Stimulated activated memory B cell treated with anti-CD40 and anti-IgM and Interleukin-4, amounts not matched to agents 10 μg/mL and 1 μg/mL and 100 μg/mL, for 72 hours (primary cell): ENCODE measurements at regions not wholly inside any gene's neighbourhood (a gene's known extent, or its start where the extent isn't known, plus 50 kb on each side); places are given as distances from the start of the nearest gene placed in this dataset.

Experiments used
- ATAC-seq: fragments of 150-1000 bp; cut with Tn5 transposase; 2 replicates; pipeline ENCODE4 v1.10.0; 2021
- H3K27ac Mint-ChIP-seq: one replicate; pipeline ENCODE4 v1.8.0; 2022; ENCODE audit warnings: mild to moderate bottlenecking, mixed read lengths
- H3K27me3 Mint-ChIP-seq: one replicate; pipeline ENCODE4 v1.8.0; 2022; ENCODE audit warnings: mixed read lengths
- H3K36me3 Mint-ChIP-seq: one replicate; pipeline ENCODE4 v1.8.0; 2022; ENCODE audit warnings: mixed read lengths
- H3K4me1 Mint-ChIP-seq: one replicate; pipeline ENCODE4 v1.8.0; 2022; ENCODE audit warnings: mixed read lengths
- H3K4me3 Mint-ChIP-seq: one replicate; pipeline ENCODE4 v1.8.0; 2022; ENCODE audit warnings: mild to moderate bottlenecking, moderate library complexity, mixed read lengths
- H3K9me3 Mint-ChIP-seq: one replicate; pipeline ENCODE4 v1.8.0; 2022; ENCODE audit warnings: mixed read lengths

- H3K4me1 Mint-ChIP-seq, result peaks cover 44% of the 10 kb centered on the region
Measured at GRCh38 chr1:221159608-221160007, 280.4 kb downstream of the HLX start.

GRCh38 chr1:221161571-221162041, 282.4 kb downstream of the HLX start:
- Mint-ChIP-seq H3K4me3 (no peak overlapping the region), H3K4me1 (peaks cover 52% of the 10 kb centered on the region), H3K27ac (peak overlapping the region; percentile 52), H3K9me3 (no peaks in the 10 kb centered on the region), H3K27me3 (no peaks in the 10 kb centered on the region), H3K36me3 (no peaks in the 10 kb centered on the region)
- ATAC-seq, result no peak

More at GRCh38 chr1:221159608-221160007, 280.4 kb downstream of the HLX start:
- H3K4me3 Mint-ChIP-seq, result no peak overlapping the region
- ATAC-seq, result no peak
- no peaks in the 10 kb centered on the region for H3K9me3 Mint-ChIP-seq
- H3K27me3 Mint-ChIP-seq, result no peaks in the 10 kb centered on the region
- no peak overlapping the region for H3K27ac Mint-ChIP-seq
- H3K36me3 Mint-ChIP-seq, result no peaks in the 10 kb centered on the region

GRCh38 chr1:221162352-221162751, 283.1 kb downstream of the HLX start:
- Mint-ChIP-seq H3K9me3 (no peaks in the 10 kb centered on the region), H3K36me3 (no peaks in the 10 kb centered on the region), H3K4me3 (no peak overlapping the region), H3K27ac (peak overlapping the region; percentile 52), H3K27me3 (no peaks in the 10 kb centered on the region), H3K4me1 (peaks cover 53% of the 10 kb centered on the region)
- no peak for ATAC-seq

GRCh38 chr1:221162939-221163338, 283.7 kb downstream of the HLX start:
- no peak for ATAC-seq
- no peaks in the 10 kb centered on the region for H3K27me3 Mint-ChIP-seq
- no peak overlapping the region for H3K4me3 Mint-ChIP-seq
- H3K36me3 Mint-ChIP-seq, result no peaks in the 10 kb centered on the region
- no peaks in the 10 kb centered on the region for H3K9me3 Mint-ChIP-seq
- peaks cover 59% of the 10 kb centered on the region for H3K4me1 Mint-ChIP-seq
- H3K27ac Mint-ChIP-seq, result no peak overlapping the region

- no peak overlapping the region for H3K27ac Mint-ChIP-seq
- H3K27me3 Mint-ChIP-seq, result no peaks in the 10 kb centered on the region
- H3K4me1 Mint-ChIP-seq, result peaks cover 63% of the 10 kb centered on the region
- H3K36me3 Mint-ChIP-seq, result no peaks in the 10 kb centered on the region
- H3K9me3 Mint-ChIP-seq, result no peaks in the 10 kb centered on the region
- no peak for ATAC-seq
- H3K4me3 Mint-ChIP-seq, result no peak overlapping the region
Measured at GRCh38 chr1:221164029-221164428, 284.8 kb downstream of the HLX start.

- Mint-ChIP-seq H3K36me3 (no peaks in the 10 kb centered on the region), H3K4me3 (no peak overlapping the region), H3K9me3 (no peaks in the 10 kb centered on the region), H3K27me3 (no peaks in the 10 kb centered on the region), H3K27ac (peak overlapping the region; percentile 37), H3K4me1 (peaks cover 67% of the 10 kb centered on the region)
- ATAC-seq, result no peak
Measured at GRCh38 chr1:221164951-221165838, 286.0 kb downstream of the HLX start.

- Mint-ChIP-seq H3K9me3 (no peaks in the 10 kb centered on the region), H3K27me3 (no peaks in the 10 kb centered on the region), H3K4me1 (peaks cover 67% of the 10 kb centered on the region), H3K36me3 (no peaks in the 10 kb centered on the region), H3K4me3 (no peak overlapping the region), H3K27ac (peak overlapping the region; percentile 37)
- no peak for ATAC-seq
Measured at GRCh38 chr1:221165839-221166500, 286.7 kb downstream of the HLX start.

- peak overlapping the region; percentile 45 for H3K4me3 Mint-ChIP-seq
- peaks cover 4% of the 10 kb centered on the region for H3K9me3 Mint-ChIP-seq
- ATAC-seq, result peak; percentile 92
- H3K27ac Mint-ChIP-seq, result peak overlapping the region; percentile 64
- H3K4me1 Mint-ChIP-seq, result peaks cover 59% of the 10 kb centered on the region
- peaks cover 7% of the 10 kb centered on the region for H3K36me3 Mint-ChIP-seq
- H3K27me3 Mint-ChIP-seq, result no peaks in the 10 kb centered on the region
Measured at GRCh38 chr1:221166559-221167318, 287.5 kb downstream of the HLX start.

- Mint-ChIP-seq H3K9me3 (peaks cover 8% of the 10 kb centered on the region), H3K4me1 (peaks cover 42% of the 10 kb centered on the region), H3K27ac (no peak overlapping the region), H3K36me3 (peaks cover 9% of the 10 kb centered on the region), H3K27me3 (no peaks in the 10 kb centered on the region), H3K4me3 (no peak overlapping the region)
- ATAC-seq, result no peak
Measured at GRCh38 chr1:221169447-221169889, 290.2 kb downstream of the HLX start.

GRCh38 chr1:221170171-221170570, 290.9 kb downstream of the HLX start:
- Mint-ChIP-seq H3K27me3 (no peaks in the 10 kb centered on the region), H3K36me3 (peaks cover 9% of the 10 kb centered on the region), H3K27ac (no peak overlapping the region), H3K4me1 (peaks cover 36% of the 10 kb centered on the region), H3K4me3 (no peak overlapping the region), H3K9me3 (peaks cover 8% of the 10 kb centered on the region)
- no peak for ATAC-seq

- no peak for ATAC-seq
- H3K4me1 Mint-ChIP-seq, result peaks cover 20% of the 10 kb centered on the region
- peaks cover 9% of the 10 kb centered on the region for H3K36me3 Mint-ChIP-seq
- H3K9me3 Mint-ChIP-seq, result peaks cover 8% of the 10 kb centered on the region
- H3K4me3 Mint-ChIP-seq, result no peak overlapping the region
- H3K27me3 Mint-ChIP-seq, result no peaks in the 10 kb centered on the region
- no peak overlapping the region for H3K27ac Mint-ChIP-seq
Measured at GRCh38 chr1:221171768-221172167, 292.5 kb downstream of the HLX start.

- peaks cover 9% of the 10 kb centered on the region for H3K36me3 Mint-ChIP-seq
- no peaks in the 10 kb centered on the region for H3K27me3 Mint-ChIP-seq
- H3K4me3 Mint-ChIP-seq, result no peak overlapping the region
- H3K9me3 Mint-ChIP-seq, result peaks cover 8% of the 10 kb centered on the region
- peaks cover 10% of the 10 kb centered on the region for H3K4me1 Mint-ChIP-seq
- no peak overlapping the region for H3K27ac Mint-ChIP-seq
- ATAC-seq, result no peak
Measured at GRCh38 chr1:221172841-221173240, 293.6 kb downstream of the HLX start.

GRCh38 chr1:221174330-221174993, 295.2 kb downstream of the HLX start:
- no peak overlapping the region for H3K4me3 Mint-ChIP-seq
- H3K9me3 Mint-ChIP-seq, result peaks cover 8% of the 10 kb centered on the region
- H3K4me1 Mint-ChIP-seq, result peaks cover under 1% of the 10 kb centered on the region
- H3K27ac Mint-ChIP-seq, result no peak overlapping the region
- peaks cover 9% of the 10 kb centered on the region for H3K36me3 Mint-ChIP-seq
- H3K27me3 Mint-ChIP-seq, result no peaks in the 10 kb centered on the region
- no peak for ATAC-seq

GRCh38 chr1:221175249-221175648, 296.0 kb downstream of the HLX start:
- Mint-ChIP-seq H3K36me3 (peaks cover 9% of the 10 kb centered on the region), H3K27me3 (no peaks in the 10 kb centered on the region), H3K4me3 (no peak overlapping the region), H3K27ac (peak overlapping the region; percentile 39), H3K9me3 (peaks cover 8% of the 10 kb centered on the region), H3K4me1 (no peaks in the 10 kb centered on the region)
- no peak for ATAC-seq
